C4-2B (cell line): ENCODE measurements at regions not wholly inside any gene's neighbourhood (a gene's known extent, or its start where the extent isn't known, plus 50 kb on each side); places are given as distances from the start of the nearest gene placed in this dataset.

Experiments
- H3K27ac ChIP-seq: fragments of 450-650 bp; 2 replicates; pipeline ENCODE4 v1.5.1; 2017
- CTCF ChIP-seq: fragments of 450-650 bp; conservative IDR thresholded peaks from 2 replicates; pipeline ENCODE4 v1.5.1; 2017; ENCODE audit warnings: mild to moderate bottlenecking
- ZFX ChIP-seq: fragments of 450-650 bp; IDR thresholded peaks from 2 replicates; pipeline ENCODE4 v1.6.1; 2017

- TF ChIP-seq ZFX (no peak), CTCF (no peak)
Observed at GRCh38 chr7:21314954-21315353, 112.9 kb upstream of the SP4 start.

GRCh38 chr7:21317966-21318915 lies 109.6 kb upstream of the SP4 start:
- TF ChIP-seq CTCF = no peak
- no peak for TF ChIP-seq ZFX
- H3K27ac ChIP-seq = no peak overlapping the region

More at GRCh38 chr7:21314954-21315353, 112.9 kb upstream of the SP4 start:
- no peak overlapping the region for H3K27ac ChIP-seq

- no peak overlapping the region for H3K27ac ChIP-seq
- TF ChIP-seq CTCF (no peak), ZFX (no peak)
Observed at GRCh38 chr7:21318916-21319270, 109.0 kb upstream of the SP4 start.

GRCh38 chr7:21326241-21326640 lies 101.6 kb upstream of the SP4 start:
- TF ChIP-seq CTCF = no peak
- no peak for TF ChIP-seq ZFX
- H3K27ac ChIP-seq = no peak overlapping the region

GRCh38 chr7:21326921-21327320 lies 101.0 kb upstream of the SP4 start:
- TF ChIP-seq CTCF = no peak
- TF ChIP-seq ZFX = no peak
- H3K27ac ChIP-seq = no peak overlapping the region

GRCh38 chr7:21327422-21328409 lies 100.2 kb upstream of the SP4 start:
- no peak overlapping the region for H3K27ac ChIP-seq
- no peak for TF ChIP-seq ZFX
- TF ChIP-seq CTCF = no peak
